OCI-LY1 (cell line): ENCODE measurements at regions not wholly inside any gene's neighbourhood (a gene's known extent, or its start where the extent isn't known, plus 50 kb on each side); places are given as distances from the start of the nearest gene placed in this dataset.

ENCODE experiments used
- EZH2 ChIP-seq: fragments of 200-600 bp; sonication (generic), shearing (Covaris generic); IDR thresholded peaks from 2 replicates; pipeline ENCODE4 v1.8.0; 2017; ENCODE audit warnings: borderline replicate concordance, mixed run types, mild to moderate bottlenecking, antibody characterized with exemption, low read length, moderate library complexity, mixed read lengths
- TF ChIP-seq, protein P1 (sequence below): fragments of 200-600 bp; sonication (generic), shearing (Covaris generic); IDR thresholded peaks from 2 replicates; pipeline ENCODE4 v1.5.1; 2017; ENCODE audit warnings: mild to moderate bottlenecking, antibody characterized with exemption, low read length, moderate library complexity, mixed read lengths

DNA sequence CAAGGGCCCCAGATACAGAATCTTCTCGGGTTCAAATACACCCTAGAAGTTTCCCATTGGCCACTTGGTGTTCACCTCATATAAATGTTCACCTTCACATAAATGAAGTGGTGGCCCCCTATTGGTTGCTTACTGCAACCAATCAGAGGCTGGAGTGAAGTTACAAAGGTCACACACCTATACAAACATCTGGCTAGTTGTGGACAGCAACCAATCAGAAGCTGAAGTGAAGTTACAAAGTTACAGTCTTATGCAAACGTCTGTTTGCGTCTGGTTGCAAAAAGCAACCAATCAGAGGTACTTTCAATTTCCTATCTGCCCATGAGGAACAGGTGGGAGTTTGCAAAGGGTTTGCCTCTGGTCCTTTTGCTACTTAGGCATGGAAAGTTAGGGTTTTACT is 206.5 kb upstream of the BMP2 start:
- no peak for TF ChIP-seq EZH2
- TF ChIP-seq, protein P1, sequence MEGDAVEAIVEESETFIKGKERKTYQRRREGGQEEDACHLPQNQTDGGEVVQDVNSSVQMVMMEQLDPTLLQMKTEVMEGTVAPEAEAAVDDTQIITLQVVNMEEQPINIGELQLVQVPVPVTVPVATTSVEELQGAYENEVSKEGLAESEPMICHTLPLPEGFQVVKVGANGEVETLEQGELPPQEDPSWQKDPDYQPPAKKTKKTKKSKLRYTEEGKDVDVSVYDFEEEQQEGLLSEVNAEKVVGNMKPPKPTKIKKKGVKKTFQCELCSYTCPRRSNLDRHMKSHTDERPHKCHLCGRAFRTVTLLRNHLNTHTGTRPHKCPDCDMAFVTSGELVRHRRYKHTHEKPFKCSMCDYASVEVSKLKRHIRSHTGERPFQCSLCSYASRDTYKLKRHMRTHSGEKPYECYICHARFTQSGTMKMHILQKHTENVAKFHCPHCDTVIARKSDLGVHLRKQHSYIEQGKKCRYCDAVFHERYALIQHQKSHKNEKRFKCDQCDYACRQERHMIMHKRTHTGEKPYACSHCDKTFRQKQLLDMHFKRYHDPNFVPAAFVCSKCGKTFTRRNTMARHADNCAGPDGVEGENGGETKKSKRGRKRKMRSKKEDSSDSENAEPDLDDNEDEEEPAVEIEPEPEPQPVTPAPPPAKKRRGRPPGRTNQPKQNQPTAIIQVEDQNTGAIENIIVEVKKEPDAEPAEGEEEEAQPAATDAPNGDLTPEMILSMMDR = no peak
